ENCODE measurements at regions not wholly inside any gene's neighbourhood (a gene's known extent, or its start where the extent isn't known, plus 50 kb on each side); places are given as distances from the start of the nearest gene placed in this dataset.

GRCh38 chr13:91292630-91293221 is 54.8 kb upstream of the MIR17HG start:
- no peak for DNase-seq

- no peak for DNase-seq
Measured at GRCh38 chr13:91295712-91296410, 51.6 kb upstream of the MIR17HG start.

- no peak for DNase-seq
Measured at GRCh38 chr13:91297503-91297902, 50.0 kb upstream of the MIR17HG start.

All from SW 1271 (cell line).